Bronchial epithelial cell (primary cell): ENCODE measurements at regions not wholly inside any gene's neighbourhood (a gene's known extent, or its start where the extent isn't known, plus 50 kb on each side); places are given as distances from the start of the nearest gene placed in this dataset.

Experiments used
- DNase-seq: peaks from one replicate; pipeline ENCODE4 v3.0.0-alpha.2; 2010; ENCODE audit warnings: low read depth
- FAIRE-seq: peaks from 2 replicates; lab custom pipeline; 2011; peaks lifted over from hg19 to GRCh38; lab: Jason Lieb, UNC
- H3K27me3 ChIP-seq: 2 replicates; pipeline ENCODE4 v1.5.1; 2011; ENCODE audit warnings: low read length; ENCODE audit not compliant: control insufficient read depth, insufficient read depth
- H3K36me3 ChIP-seq: 2 replicates; pipeline ENCODE4 v1.5.1; 2011; ENCODE audit warnings: low read length; ENCODE audit not compliant: control insufficient read depth, insufficient read depth
- H3K4me3 ChIP-seq: 2 replicates; pipeline ENCODE4 v1.5.1; 2011; ENCODE audit warnings: mild to moderate bottlenecking, low read depth, low read length, control low read depth
- CTCF ChIP-seq: IDR thresholded peaks from 2 replicates; pipeline ENCODE4 v1.5.1; 2011; ENCODE audit warnings: mild to moderate bottlenecking, moderate library complexity, low read length, control low read depth, inconsistent platforms; ENCODE audit not compliant: insufficient read depth, severe bottlenecking

GRCh38 chr4:110877778-110878370, 255.0 kb upstream of the PITX2 start:
- no peaks in the 10 kb centered on the region for H3K36me3 ChIP-seq
- no peak for DNase-seq
- H3K27me3 ChIP-seq, result no peaks in the 10 kb centered on the region
- TF ChIP-seq CTCF, result no peak
- no peak overlapping the region for H3K4me3 ChIP-seq
- no peak for FAIRE-seq

DNA sequence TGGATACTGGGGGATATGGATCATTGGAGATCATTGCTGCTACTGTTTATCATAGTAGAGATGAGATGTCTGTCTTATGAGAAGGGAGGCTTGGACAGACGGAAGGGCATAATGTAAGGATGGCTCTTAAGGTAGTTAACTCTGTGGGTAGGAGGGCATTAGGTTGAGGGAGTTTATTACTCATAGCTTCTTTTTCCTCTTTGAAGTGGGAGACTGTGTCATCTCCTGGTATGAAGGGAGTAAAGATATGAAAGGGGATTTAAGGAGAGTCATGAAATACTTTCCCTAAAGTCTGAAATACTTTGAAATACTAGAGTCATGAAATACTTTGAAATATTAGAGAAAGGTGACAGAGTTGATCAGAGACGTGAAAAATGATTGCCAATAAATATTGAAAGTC, 255.5 kb upstream of the PITX2 start:
- no peak for DNase-seq
- no peak for FAIRE-seq
- Histone ChIP-seq H3K36me3 (no peaks in the 10 kb centered on the region), H3K4me3 (no peak overlapping the region), H3K27me3 (no peaks in the 10 kb centered on the region)
- no peak for TF ChIP-seq CTCF

- H3K4me3 ChIP-seq, result no peak overlapping the region
- no peaks in the 10 kb centered on the region for H3K36me3 ChIP-seq
- DNase-seq (no peak), FAIRE-seq (no peak)
- H3K27me3 ChIP-seq, result no peaks in the 10 kb centered on the region
- TF ChIP-seq CTCF, result no peak
Measured at GRCh38 chr4:110878956-110879355, 256.1 kb upstream of the PITX2 start.

DNA sequence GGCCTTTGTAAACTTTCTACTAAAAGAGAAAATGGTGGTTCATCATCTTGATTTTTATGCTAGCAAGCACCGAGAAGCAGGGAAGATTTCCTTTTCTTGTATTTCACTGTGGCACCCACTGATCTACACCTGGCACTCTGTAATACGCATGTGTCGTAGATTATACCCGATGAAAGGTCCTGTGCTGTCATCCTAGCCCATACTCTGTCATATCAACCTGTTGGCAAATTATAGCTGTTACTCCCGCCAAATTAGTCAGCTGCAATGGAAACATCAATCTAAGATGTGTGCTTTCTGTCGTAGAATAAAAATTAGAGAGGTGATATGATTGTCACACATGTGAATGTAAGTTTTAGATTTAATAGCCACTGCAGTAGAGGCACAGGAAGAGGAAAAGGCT, 263.4 kb upstream of the PITX2 start:
- Histone ChIP-seq H3K27me3 (no peaks in the 10 kb centered on the region), H3K36me3 (no peaks in the 10 kb centered on the region), H3K4me3 (no peak overlapping the region)
- TF ChIP-seq CTCF, result no peak
- FAIRE-seq (no peak), DNase-seq (no peak)

- FAIRE-seq (no peak), DNase-seq (no peak)
- no peak for TF ChIP-seq CTCF
- Histone ChIP-seq H3K4me3 (no peak overlapping the region), H3K27me3 (no peaks in the 10 kb centered on the region), H3K36me3 (no peaks in the 10 kb centered on the region)
Measured at GRCh38 chr4:110886856-110887255, 264.0 kb upstream of the PITX2 start.

DNA sequence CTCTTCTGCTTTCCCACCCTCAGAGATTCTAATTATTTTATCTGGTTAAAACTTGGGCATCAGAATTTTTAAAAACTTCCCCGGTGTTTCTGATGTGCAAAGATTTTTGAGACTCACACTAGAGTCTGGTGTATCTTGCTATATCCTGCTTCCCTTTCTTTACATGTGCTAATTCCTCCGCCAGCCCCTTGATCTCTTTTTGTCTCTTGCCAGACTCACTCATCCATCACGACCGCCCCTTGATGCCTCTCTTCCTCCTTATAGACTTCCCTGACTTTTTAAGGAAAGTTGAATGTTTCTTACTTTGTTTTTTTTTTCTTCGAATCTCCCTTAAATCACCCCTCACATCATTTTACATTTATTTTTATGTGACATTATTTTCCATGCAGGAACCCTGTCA, 274.9 kb upstream of the PITX2 start:
- no peak for FAIRE-seq
- H3K36me3 ChIP-seq, result no peaks in the 10 kb centered on the region
- H3K27me3 ChIP-seq, result no peaks in the 10 kb centered on the region
- no peak for DNase-seq
- no peak overlapping the region for H3K4me3 ChIP-seq
- no peak for TF ChIP-seq CTCF
